CD4-positive, alpha-beta T cell (primary cell): ENCODE measurements at regions not wholly inside any gene's neighbourhood (a gene's known extent, or its start where the extent isn't known, plus 50 kb on each side); places are given as distances from the start of the nearest gene placed in this dataset.

Experiments
- ATAC-seq: fragments of 200-7000 bp; cut with Tn5 transposase; one replicate; pipeline ENCODE4 v1.10.0; 2022; ENCODE audit warnings: mild to moderate bottlenecking; ENCODE audit not compliant: poor library complexity
- CTCF ChIA-PET: fragments of 350-600 bp; sonication (Branson Sonifier 250); formaldehyde crosslinking; loops from one replicate; lab custom pipeline; 2021; ENCODE audit warnings: antibody characterized with exemption, inconsistent platforms; lab: Charles Lee
- POLR2A ChIA-PET: fragments of 350-600 bp; sonication (Branson Sonifier 250); formaldehyde crosslinking; loops from one replicate; lab custom pipeline; 2021; ENCODE audit warnings: antibody characterized with exemption, inconsistent platforms; lab: Charles Lee
- DNase-seq, 14 experiments: peaks; one replicate each; pipeline ENCODE4 v3.0.0-alpha.2; 2013 to 2020; ENCODE audit warnings: mixed read lengths in 2 of 14
- H3K27ac ChIP-seq, 2 donors: one replicate each; pipeline versions ENCODE4 v1.5.1 to v1.7.0; 2013; ENCODE audit warnings: low read length in 2 of 2, low read depth in 1 of 2, mild to moderate bottlenecking in 1 of 2
- H3K27me3 ChIP-seq, 2 experiments: 1 replicate in 1 of 2; 2 replicates in 1 of 2; pipeline versions ENCODE4 v1.6.1 to v1.7.0; 2013; ENCODE audit warnings: low read length in 2 of 2, control low read depth in 1 of 2, mild to moderate bottlenecking in 1 of 2, moderate library complexity in 1 of 2; ENCODE audit not compliant: insufficient read depth in 2 of 2, control insufficient read depth in 1 of 2
- H3K36me3 ChIP-seq: one replicate; pipeline ENCODE4 v1.6.1; 2013; ENCODE audit warnings: low read length, control low read depth; ENCODE audit not compliant: insufficient read depth
- H3K4me1 ChIP-seq: one replicate; pipeline ENCODE4 v1.6.1; 2013; ENCODE audit warnings: low read length, control low read depth; ENCODE audit not compliant: insufficient read depth
- H3K4me3 ChIP-seq: one replicate; pipeline ENCODE4 v1.5.1; 2013; ENCODE audit warnings: mild to moderate bottlenecking, low read length, moderate library complexity
- H3K9me3 ChIP-seq, 2 experiments: 1 replicate in 1 of 2; 2 replicates in 1 of 2; pipeline versions ENCODE4 v1.6.1 to v1.7.0; 2013; ENCODE audit warnings: low read length in 2 of 2, mild to moderate bottlenecking in 2 of 2, control low read depth in 1 of 2, moderate library complexity in 1 of 2; ENCODE audit not compliant: control insufficient read depth in 1 of 2, insufficient read depth in 1 of 2
- H3K27ac Mint-ChIP-seq: one replicate; pipeline ENCODE4 v1.8.0; 2020; ENCODE audit warnings: mixed read lengths
- H3K27me3 Mint-ChIP-seq: one replicate; pipeline ENCODE4 v1.8.0; 2021; ENCODE audit warnings: mixed read lengths
- H3K36me3 Mint-ChIP-seq: one replicate; pipeline ENCODE4 v1.8.0; 2021; ENCODE audit warnings: low read depth, mixed read lengths
- H3K4me1 Mint-ChIP-seq: one replicate; pipeline ENCODE4 v1.8.0; 2021; ENCODE audit warnings: low read depth, mixed read lengths
- H3K4me3 Mint-ChIP-seq: one replicate; pipeline ENCODE4 v1.8.0; 2020; ENCODE audit warnings: mild to moderate bottlenecking, mixed read lengths
- H3K9me3 Mint-ChIP-seq: one replicate; pipeline ENCODE4 v1.8.0; 2020; ENCODE audit warnings: mixed read lengths
- CTCF ChIP-seq: fragments of 200-600 bp; IDR thresholded peaks from one replicate; pipeline ENCODE4 v1.8.0; 2022; ENCODE audit warnings: antibody characterized with exemption, mild to moderate bottlenecking
- intact Hi-C, 2 experiments: fragments of 100-400 bp; cut with DNase I in 1 of 2; cut with micrococcal nuclease in 1 of 2; formaldehyde crosslinking; loops; one replicate each; pipeline versions ENCODE4 v1.15.1 to v1.9.0; 2023 to 2025; cut with DNase I, micrococcal nuclease

DNA sequence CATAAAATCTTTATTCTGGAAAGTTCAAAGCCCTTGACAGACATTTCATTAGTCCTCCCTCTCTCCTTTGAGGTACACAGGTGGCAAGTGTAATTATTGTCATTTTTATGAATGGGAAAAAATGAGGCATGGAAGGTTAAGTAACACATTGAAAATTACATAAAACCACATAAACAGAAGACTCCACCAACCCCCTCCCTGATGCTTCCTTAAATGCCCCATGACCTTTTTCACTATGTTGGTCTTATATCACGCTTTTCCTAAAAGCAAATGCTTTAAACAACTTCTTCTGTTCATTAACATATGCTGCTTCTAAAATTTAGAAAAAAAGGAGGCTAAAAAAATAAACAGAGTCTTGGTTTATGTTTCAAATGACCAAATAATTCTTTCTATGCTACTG is 648.4 kb downstream of the PTPRC start:
- ChIA-PET POLR2A (no interaction called here), CTCF (no interaction called here)
- no peaks in the 10 kb centered on the region for H3K9me3 ChIP-seq
- no peaks in the 10 kb centered on the region for H3K4me1 ChIP-seq
- H3K27ac Mint-ChIP-seq, result no peak overlapping the region
- no peaks in the 10 kb centered on the region for H3K27me3 Mint-ChIP-seq
- H3K36me3 ChIP-seq, result no peaks in the 10 kb centered on the region
- H3K4me1 Mint-ChIP-seq, result no peaks in the 10 kb centered on the region
- H3K36me3 Mint-ChIP-seq, result no peaks in the 10 kb centered on the region
- TF ChIP-seq CTCF, result no peak
- H3K9me3 Mint-ChIP-seq, result no peaks in the 10 kb centered on the region
- no peaks in the 10 kb centered on the region for H3K27me3 ChIP-seq
- H3K4me3 Mint-ChIP-seq, result no peak overlapping the region
- no peak overlapping the region for H3K4me3 ChIP-seq
- no peak for DNase-seq
- ATAC-seq, result no peak
- intact Hi-C loops, result no loop called here
- H3K27ac ChIP-seq, result no peak overlapping the region

DNA sequence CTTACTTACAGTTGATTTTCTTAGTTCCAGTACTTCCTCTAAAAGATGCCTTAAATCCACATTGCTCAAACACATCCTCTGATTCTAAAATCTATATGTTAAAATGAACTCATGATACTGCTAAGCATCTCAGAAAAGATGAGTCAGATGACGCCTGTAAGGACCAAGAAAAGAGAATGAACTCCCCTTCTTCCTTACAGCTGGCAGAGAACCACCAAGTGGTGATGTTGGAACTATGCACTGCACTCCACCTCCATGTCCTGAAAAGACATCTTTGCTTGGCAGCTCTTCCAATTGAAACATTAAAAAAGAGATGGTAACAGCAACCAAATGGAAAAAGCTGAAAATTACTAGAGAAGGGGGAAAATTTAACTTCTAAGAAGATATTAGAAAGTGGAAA is 648.8 kb downstream of the PTPRC start:
- H3K4me3 Mint-ChIP-seq, result no peak overlapping the region
- ChIA-PET CTCF (no interaction called here), POLR2A (no interaction called here)

DNA sequence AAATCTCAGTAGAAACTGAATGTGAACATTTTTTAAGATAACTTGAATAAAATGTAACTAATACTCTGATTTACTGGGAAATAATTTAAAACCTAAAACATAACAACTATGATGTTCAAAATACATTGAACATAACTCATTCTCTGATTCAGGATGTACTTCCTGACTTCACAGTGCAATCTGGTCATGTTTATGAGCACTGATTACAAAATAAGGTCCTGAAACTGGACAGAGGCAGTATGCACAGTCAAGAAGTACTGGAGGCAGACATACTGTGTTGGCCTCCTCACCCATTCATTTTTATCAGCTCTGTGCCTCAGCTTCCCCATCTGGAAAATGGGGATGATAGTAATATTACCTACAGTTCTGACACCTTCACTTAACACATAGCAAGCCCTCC is 651.3 kb downstream of the PTPRC start:
- H3K36me3 ChIP-seq, result no peaks in the 10 kb centered on the region
- no peaks in the 10 kb centered on the region for H3K9me3 ChIP-seq
- intact Hi-C loops, result no loop called here
- H3K27me3 ChIP-seq, result no peaks in the 10 kb centered on the region
- Mint-ChIP-seq H3K27ac (no peak overlapping the region), H3K9me3 (no peaks in the 10 kb centered on the region), H3K4me3 (no peak overlapping the region), H3K36me3 (no peaks in the 10 kb centered on the region), H3K4me1 (no peaks in the 10 kb centered on the region), H3K27me3 (no peaks in the 10 kb centered on the region)
- ATAC-seq, result no peak
- ChIA-PET POLR2A (interaction anchor here (1.0 kb wide), 1 partner anchor 18 kb away, joined by 3 read pairs; no protein-coding TSS in a partner anchor), CTCF (no interaction called here)
- H3K4me3 ChIP-seq, result no peak overlapping the region
- TF ChIP-seq CTCF, result no peak
- no peak overlapping the region for H3K27ac ChIP-seq
- DNase-seq, result no peak
- H3K4me1 ChIP-seq, result no peaks in the 10 kb centered on the region

More for the DNA sequence above, 648.8 kb downstream of the PTPRC start:
- intact Hi-C loops, result no loop called here
- no peak for TF ChIP-seq CTCF
- no peaks in the 10 kb centered on the region for H3K4me1 ChIP-seq
- no peak overlapping the region for H3K4me3 ChIP-seq
- H3K27me3 Mint-ChIP-seq, result no peaks in the 10 kb centered on the region
- no peaks in the 10 kb centered on the region for H3K4me1 Mint-ChIP-seq
- no peak overlapping the region for H3K27ac ChIP-seq
- H3K9me3 ChIP-seq, result no peaks in the 10 kb centered on the region
- no peaks in the 10 kb centered on the region for H3K9me3 Mint-ChIP-seq
- no peaks in the 10 kb centered on the region for H3K36me3 ChIP-seq
- no peak overlapping the region for H3K27ac Mint-ChIP-seq
- no peak for ATAC-seq
- no peaks in the 10 kb centered on the region for H3K36me3 Mint-ChIP-seq
- no peaks in the 10 kb centered on the region for H3K27me3 ChIP-seq
- DNase-seq, result no peak
